Stimulated activated CD8-positive, alpha-beta memory T cell treated with anti-CD3 and anti-CD28 coated beads, Interleukin-4, amount 100 ng/mL, for 48 hours (primary cell): ENCODE measurements at regions not wholly inside any gene's neighbourhood (a gene's known extent, or its start where the extent isn't known, plus 50 kb on each side); places are given as distances from the start of the nearest gene placed in this dataset.
A peak's percentile ranks its signal among the peaks of the same experiment; 100 is the strongest.
"Not testable (repeated sequence)": the region's sequence is repeated elsewhere in the genome, so short reads cannot be mapped to it uniquely, and the experiment has no call there.

ENCODE experiments used
- DNase-seq: peaks from one replicate; pipeline ENCODE4 v3.0.0-alpha.2; 2020

DNA sequence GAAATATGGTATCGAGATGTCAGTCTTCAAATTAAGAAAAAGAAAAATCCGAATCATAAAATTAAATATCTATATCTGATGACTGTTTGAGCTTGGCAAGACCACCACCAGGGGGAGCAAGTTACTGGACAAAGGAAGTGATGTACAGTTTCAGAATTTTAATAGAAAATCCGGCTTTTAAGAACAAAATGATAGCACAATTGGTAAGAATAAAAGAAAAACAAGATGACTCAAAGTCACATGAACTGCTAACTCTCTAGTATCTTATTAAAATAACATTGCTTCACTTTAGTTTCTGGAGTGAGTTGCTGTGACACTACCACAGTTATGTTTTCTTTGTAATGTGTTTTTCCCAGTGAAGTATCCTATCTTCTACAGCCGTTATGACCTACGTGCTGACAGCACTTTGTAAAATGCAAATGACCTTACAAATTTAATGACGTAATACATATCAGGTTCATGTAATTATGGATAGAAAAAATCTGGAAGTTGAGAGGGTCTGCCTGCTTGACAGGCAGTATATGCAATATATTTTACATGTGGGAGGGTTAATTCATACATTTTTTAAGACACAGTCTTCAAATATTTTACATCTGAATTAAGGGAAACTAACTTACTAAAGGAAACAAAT, 405.3 kb upstream of the HS3ST5 start:
- peak; percentile 57 for DNase-seq

DNA sequence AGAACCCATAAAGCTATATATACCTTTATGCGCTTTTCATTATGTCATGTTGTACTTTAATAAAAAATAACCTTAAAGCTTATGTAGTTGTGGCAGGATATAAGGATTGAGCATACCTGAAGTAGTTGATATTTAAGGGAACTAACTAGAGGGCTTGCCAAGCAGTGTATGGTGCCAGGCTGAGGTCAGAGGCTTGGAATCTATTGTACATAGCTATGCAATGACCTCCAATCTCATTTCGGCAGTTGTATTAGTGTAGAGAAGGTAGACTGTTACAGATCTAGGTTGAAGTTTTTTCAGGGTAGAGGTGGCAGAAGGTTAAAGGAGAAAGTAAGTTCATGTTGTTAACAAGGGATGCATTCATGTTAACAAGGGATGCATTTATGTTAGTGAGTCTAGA, 397.7 kb upstream of the HS3ST5 start:
- no peak for DNase-seq

DNA sequence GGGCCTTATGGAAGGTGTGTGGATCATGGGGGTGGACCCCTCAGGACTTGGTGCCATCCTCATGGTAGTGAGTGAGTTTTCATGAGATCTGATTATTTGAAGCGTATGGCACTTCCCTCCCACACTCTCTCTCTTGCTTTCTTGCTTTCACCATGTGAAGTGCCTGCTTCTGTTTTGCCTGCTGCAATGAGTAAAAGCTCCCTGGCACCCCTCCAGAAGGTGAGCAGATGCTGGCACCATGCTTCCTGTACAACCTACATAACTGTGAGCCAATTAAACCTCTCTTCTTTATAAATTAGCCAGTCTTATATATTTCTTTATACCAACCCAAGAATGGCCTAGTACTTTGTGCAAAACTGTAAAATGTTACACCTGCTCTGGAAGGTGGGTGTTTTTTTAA, 396.8 kb upstream of the HS3ST5 start:
- no peak for DNase-seq

DNA sequence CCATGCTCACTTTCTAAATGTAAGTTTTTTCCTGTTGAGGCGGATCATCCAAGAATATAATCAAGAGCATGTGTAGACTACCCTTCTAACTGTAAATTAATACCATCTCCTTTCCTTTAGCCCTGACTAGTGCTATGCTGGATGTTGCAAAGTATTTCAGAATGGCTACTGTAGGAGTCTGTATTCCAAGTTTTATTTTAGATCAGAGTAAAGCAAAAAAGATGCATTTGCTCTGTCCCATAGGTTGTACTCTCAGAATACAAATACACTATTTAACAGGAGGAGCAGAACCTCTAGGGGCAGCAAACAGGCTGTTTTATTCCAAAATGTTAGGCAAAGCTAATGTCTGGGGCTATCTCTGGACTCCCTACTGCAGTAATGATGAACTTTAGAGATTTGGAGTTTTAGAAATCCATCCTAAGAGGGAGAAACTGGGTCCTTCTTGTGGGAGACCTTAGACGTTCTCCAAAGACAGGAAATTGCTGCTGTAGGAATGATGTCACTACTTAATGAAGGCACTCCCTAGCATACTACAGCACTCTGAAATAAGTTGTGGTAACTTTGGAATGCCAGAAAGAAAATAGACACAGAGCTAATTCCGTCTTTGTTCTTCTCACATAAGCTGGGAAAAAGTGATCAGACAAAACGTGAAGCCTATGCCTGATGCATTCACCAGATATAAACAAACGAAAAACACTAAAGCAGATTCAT, 392.4 kb upstream of the HS3ST5 start:
- DNase-seq: no peak

DNA sequence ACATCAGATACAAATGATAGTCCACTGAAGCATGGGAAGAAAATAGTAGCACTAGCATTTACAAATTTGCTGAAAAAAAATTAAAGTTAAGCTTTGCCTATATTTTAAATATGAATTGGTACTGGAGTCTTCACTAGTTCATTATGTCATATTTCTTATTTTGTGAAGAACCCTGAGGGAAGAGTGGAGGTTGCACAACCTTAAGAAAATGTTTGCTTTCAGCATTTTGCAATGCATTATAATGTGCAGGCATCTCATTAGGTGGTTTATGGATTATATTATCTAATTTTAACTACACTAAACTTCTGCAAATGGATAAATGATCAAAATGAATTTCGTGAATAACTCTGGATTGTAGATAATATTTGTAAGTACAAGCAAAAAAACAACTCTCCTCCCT, 390.8 kb upstream of the HS3ST5 start:
- no peak for DNase-seq

DNA sequence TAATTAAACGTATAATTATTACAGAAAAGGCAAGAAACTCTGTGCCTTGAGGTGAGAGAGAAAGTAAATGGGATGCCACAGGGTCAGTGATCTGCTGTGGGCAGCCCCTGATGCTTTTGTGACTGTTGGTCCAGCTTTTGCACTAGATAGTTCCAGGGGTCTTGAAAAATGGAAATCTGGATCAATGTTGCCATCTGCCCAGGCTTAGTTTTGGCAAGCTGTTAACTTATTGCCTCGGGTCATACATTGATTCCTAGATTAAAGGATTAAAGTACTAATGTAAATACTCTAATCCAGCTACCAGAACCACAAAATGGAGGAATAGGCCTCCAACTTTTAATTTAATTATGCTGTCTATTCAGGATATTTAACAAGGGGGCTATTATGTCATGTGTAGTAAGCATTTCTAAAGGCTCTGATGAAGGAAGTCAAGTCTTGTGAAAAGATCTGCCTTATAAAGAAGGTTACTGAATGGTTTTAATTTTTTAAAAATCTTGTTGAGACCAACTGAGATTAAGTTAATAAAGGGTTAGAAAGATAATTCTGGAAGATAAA, 376.0 kb upstream of the HS3ST5 start:
- no peak for DNase-seq

DNA sequence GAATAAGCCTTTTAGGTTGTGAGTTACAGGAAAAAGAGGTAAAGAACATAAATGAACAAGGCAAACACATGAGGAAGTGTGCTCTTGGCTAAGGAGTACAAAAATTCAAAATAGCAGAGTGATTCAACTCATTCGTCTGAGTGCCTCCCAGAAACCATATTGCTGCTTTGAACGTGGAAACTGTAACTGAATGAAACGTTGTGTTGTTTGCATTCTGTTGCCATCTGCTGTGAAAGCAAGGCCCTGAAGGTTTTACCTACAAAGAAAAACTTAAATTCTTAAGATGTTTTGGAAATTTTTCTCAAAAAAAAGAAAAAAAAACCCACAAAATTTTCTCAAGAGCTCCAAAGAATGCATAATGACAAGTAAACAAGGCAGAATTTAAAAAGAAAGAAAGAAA, 375.4 kb upstream of the HS3ST5 start:
- no peak for DNase-seq

DNA sequence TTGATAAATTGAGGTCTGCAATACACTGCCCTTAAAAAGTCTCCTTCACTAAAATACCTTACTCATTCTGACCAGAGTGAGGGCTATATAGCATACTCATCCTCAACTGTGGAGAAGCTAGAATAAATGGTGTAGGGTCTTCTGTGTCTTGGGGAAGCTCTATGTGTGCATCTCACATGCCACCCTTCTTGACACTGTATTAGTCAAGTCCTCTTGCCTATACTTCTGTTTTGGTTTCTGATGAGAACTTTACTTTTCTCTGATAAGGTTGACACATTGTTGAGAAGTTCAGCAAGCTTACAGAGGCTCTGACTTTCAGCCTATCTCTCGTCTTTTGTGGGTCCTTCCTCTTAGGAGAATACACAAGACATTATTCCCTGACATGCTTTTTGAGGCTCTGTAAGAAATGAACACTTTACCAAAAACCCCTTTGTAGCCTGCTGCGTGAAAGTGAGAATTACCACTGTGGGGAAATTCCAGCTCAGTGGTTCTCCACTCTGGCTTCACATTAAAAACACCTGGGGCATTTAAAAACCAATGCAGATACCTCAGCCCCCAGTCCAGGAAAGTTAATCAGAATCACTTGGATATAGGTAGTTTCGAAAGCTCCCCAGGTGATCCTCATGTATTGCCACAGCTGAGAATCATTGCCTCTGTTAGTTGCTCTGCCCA, 372.1 kb upstream of the HS3ST5 start:
- DNase-seq: no peak

DNA sequence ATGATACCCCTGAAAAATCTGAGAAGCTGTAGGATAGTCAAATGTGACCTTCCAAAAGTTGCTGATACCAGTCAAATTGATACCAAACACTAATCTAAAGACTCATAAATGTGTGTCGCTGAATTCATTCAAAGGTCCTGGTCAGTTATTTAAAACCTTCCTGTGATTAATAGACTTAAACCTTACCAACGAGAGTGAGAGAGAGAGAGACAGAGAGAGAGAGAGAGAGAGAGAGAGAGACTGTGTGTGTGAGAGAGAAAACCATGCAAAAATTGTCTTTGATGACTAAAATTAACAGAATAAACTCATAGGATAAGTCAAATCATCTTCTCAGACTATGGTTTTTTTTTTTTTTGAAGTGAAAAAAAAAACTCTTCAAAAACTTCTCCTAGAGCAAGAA, 370.9 kb upstream of the HS3ST5 start:
- DNase-seq: no peak

DNA sequence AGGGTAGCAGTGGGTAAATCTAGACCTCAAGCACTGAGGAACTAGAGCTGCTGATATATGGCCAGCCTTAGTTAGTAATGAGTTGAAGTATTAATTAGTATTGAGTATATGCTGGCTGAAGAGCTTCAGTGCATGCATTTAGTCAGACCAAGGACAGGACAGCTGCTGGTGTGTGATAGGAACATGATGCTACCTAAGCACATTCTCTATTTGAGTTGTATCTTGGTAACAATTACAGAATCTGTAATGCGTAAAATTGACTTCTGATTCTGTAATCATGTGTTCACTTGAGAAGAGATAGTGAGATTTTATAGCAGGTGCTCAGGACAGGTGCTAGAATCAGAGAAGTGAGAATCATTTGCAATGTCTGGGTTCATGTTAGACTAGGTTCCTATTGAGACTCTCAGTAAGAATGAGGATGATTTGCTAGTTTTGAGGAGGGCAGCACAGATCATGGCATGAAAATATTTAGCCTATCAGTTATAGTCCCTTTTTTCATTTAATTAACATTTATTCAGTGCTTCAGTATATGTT, 369.4 kb upstream of the HS3ST5 start:
- DNase-seq: no peak

DNA sequence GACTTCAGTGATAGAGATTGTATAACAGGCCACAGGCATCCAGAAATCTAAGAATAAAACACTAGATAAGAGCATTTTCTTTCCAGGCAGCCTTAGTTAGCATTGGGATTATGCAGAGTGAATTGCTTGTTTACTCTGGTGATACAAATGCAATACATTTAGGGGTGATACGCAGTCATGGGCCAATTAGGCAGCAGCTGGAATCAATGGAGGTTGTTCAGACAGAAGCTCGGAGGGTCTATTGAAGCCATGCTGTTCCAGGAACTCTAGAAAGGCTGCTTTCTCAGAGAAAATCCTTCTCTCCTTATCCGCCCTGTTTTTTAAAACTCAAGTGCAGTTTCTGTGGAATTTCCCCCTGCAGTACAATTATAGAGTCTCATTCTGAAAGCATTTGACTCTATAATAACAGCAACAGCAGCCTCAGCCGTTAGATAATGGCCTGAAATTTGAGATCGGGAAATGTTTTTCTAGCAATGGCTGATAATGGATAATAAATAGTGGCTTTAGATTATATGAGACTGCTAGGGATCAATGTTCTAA, 364.3 kb upstream of the HS3ST5 start:
- no peak for DNase-seq

DNA sequence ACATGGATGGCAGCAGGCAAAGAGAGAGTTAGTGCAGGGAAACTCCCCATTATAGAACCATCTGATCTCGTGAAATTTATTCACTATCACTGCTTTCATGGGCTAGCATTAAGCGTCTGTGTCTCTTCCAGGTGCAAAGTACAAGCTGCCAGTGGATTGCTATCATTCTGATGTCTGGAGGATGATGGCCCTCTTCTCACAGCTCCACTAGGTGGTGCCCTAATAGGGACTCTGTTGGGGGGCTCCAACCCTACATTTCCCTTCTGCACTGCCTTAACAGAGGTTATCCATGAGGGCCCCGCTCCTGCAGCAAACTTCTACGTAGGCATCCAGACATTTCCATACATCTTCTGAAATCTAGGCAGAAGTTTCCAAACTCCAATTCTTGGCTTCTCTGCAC, 347.8 kb upstream of the HS3ST5 start:
- no peak for DNase-seq

DNA sequence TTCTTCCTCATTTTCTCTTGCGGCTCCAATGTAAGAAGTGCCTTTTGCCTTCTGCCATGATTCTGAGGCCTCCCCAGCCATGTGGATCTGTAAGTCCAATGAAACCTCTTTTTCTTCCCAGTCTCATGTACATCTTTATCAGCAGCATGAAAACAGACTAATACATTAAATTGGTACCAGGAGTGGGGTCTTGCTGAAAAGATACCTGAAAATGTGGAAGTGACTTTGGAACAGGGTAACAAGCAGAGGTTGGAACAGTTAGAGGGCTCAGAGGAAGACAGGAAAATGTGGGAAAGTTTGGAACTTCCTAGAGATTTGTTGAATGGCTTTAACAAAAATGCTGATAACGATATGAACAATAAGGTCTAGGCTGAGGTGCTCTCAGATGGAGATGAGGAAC, 316.7 kb upstream of the HS3ST5 start:
- DNase-seq: no peak

DNA sequence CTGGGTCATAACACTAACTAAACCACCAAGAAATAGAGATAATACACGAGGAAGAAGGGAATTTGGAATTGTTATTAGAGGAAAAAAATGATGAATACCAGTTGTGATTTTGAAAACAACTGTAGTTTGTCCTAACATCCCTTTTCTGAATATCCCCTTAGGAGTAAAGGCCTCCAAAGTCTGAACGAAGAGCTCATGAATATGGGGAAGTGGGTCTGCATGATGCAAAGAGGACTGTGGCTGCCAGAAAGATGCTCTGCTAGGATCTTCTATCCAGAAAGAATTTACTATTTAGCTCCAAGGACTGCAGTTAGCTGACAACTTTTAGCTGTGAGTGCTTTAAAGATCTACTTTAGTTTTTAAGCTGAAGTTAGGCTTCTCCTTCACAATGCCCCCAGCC, 308.8 kb upstream of the HS3ST5 start:
- DNase-seq: no peak

DNA sequence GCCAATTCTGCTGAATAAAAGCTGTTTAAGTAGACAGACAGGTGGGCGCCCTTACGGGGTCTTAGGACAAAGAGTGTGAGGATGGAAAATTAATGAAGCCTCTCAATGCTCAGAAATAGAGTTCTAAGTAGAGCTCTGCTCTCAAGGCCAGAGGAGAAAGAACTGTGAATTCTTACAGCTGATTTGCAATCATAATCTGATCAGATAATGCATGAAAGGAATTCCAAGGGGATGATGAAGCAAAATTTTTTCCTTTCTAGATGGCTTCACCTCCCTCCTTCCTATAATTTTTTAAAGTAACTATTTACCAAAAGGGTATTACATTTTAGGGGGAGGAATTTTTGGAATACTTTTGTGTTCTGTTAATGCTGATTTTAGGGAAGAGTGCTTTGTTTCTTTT, 308.1 kb upstream of the HS3ST5 start:
- no peak for DNase-seq

DNA sequence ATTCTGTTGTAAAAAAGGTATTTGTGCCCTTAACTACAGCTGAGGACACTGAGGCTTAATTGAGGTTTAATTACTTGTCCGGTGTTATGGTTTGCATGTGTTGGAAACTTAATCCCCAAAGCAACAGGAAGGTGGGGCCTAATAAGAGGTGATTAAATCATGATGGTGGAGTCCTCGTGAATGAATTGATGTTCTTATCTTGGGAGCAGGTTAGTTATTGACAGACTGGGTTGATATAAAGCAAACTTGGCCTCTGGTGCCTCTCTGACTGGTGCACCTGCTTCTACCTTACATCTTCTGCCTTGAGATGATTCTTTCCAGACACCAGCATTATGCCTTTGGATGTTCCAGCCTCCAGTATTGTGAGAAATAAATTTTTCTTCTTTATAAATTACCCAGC, 306.5 kb upstream of the HS3ST5 start:
- DNase-seq: no peak

DNA sequence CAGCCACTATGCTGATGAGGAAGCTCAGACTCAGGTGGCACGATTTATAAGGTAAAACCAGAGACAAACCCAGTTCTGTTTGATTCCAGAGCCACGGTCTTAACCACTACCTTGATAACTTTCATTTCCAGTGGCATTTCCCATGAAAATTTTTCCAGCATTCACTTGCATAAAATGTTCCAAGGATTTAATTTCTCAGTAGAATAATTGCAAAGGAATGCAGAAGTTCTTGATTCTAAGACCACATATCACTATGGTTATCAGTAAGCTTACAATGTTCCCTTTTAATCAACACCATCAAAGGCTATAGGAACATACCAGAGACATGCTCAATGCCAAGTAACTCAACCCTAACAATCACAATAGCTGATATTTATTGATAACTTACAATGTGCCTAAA, 306.0 kb upstream of the HS3ST5 start:
- DNase-seq: no peak

DNA sequence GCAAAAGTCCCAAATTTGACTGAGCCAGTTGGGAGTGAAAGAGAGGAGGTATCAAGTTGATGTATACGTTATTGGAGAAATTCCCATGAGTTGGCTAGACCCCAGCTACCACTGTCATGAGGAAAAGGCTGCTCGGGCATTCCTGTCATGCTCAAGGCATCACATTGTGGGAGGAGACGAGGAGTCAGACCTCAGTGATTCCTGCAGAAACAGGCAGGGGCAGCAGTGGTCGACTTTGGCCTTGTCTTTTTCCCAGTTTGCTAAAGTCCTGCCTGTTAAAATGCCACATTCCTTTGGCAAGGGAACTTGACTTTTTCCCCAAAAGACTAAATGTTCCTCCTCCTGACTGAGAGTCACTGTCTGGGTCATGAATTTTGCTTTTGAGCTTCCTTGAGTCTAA, 295.5 kb upstream of the HS3ST5 start:
- DNase-seq: no peak

DNA sequence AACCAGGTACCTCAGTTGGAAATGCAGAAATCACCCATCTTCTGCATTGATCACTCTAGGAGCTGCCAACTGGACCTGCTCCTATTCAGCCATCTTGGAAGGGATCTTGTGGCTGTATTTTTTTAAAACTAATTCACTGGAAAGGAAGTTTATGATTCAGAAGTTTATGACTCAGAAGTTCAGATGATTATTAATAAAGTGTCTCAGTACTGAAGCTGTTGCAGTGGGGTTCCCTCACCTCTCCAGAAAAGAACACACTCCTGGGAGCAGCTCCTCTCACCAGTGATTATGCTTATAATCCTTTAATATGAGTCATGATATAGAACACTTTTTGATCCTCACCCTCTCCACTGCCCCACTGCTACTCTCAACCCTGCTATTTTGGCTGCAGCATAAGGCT, 291.2 kb upstream of the HS3ST5 start:
- no peak for DNase-seq

DNA sequence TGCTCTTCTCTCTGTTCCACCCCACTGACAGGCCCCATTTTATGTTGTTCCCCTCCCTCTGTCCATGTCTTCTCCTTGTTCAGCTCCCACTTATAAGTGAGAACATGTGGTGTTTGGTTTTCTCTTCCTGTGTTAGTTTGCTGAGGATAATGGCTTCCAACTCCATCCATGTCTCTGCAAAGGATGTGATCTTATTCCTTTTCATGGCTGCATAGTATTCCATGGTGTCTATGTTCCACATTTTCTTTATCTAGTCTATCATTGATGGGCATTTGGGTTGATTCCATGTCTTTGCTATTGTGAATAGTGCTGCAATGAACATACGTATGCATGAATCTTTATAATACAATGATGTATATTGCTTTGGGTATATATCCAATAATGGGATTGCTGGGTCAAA, 283.4 kb upstream of the HS3ST5 start:
- DNase-seq: not testable (repeated sequence)

DNA sequence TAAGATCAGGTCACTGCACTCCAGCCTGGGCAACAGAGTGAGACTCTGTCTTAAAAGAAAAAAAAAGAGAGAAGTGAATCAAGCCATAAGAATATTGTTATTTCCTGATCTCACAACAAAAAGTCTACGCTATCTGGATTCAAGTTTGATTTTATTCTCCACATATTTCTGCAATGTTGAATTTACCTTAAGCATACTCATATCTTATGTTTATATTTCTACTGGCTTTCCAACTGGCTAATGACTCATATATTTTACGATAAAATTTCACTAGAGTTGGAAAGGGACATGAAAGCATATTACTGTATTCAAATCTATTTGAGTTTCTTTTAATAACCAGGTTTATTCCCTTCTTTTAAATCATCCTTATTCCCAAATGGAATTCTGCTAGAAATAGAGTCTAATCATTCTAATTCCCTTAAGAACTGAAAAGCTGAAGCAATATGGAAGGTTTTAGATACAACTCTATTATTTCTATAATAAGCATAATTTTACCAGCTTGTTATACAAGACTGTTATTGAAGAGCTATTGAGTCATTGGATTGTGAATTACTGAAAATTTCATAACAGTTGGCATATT, 276.9 kb upstream of the HS3ST5 start:
- no peak for DNase-seq

DNA sequence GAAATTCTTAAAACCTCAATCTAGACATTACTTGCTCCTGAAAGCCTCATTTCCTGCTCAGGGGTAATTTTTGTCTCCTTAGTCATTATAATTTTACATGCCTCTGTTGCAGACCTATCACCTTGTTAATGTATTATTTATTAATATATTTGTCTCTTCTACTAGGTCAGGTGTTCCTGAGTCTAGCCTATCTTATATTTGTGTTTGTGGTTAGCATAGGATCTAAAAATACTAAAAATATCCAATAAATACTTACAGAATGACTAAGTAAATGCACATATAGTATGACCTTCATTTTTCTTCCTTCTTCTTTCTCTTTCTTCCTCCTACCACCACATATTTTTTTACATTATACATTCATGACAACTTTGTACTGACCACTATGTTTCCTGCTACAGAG, 268.9 kb upstream of the HS3ST5 start:
- no peak for DNase-seq

DNA sequence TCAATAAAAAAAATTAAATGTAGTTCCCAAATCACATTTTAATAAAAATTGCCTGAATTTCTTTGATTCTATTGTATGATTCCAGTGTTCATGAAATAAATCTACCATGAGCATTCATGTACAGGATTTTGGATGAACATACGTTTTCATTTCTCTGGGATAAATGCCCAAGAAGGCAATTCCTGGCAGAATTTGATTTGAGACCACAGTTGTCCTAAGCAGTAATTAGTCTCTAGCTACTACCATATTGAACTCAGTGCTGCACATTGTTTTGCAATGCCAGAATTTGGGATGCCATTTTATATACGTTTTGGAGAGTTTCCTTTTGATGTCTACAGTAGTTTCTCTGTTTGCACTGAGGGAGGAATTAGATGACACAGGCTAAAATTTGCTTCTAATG, 265.3 kb upstream of the HS3ST5 start:
- DNase-seq: no peak
